ENCODE measurements at regions not wholly inside any gene's neighbourhood (a gene's known extent, or its start where the extent isn't known, plus 50 kb on each side); places are given as distances from the start of the nearest gene placed in this dataset.

DNA sequence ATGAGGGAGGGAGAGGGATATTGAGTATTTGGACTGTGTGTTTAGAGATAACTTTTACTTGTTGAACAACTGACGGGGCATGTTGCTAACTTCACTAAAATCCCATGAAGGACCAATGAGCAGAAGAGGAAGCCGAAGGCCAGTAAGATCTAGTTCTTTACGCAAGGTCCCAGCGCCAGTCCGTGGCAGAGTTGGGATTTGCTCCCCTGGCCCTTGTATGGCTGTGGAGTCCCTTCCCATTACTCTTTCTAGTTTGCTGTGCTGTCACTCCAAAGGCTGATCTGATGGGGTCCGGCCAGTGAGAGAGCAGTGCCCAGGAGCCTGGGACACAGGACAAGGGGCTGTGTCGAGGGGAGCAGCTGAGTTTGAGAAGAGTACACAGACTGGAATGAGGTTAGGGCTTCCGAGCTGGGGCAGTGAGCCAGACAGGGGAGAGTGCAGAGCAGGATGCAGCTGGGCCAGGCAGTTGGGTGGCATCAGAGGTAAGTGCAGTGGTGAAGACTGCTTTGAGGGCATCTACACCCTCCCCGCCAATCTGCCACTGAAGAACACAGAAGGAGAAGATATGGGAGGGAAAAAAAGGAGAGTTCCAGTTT is 692.9 kb upstream of the HS6ST1 start:
- TF ChIP-seq, protein P1, sequence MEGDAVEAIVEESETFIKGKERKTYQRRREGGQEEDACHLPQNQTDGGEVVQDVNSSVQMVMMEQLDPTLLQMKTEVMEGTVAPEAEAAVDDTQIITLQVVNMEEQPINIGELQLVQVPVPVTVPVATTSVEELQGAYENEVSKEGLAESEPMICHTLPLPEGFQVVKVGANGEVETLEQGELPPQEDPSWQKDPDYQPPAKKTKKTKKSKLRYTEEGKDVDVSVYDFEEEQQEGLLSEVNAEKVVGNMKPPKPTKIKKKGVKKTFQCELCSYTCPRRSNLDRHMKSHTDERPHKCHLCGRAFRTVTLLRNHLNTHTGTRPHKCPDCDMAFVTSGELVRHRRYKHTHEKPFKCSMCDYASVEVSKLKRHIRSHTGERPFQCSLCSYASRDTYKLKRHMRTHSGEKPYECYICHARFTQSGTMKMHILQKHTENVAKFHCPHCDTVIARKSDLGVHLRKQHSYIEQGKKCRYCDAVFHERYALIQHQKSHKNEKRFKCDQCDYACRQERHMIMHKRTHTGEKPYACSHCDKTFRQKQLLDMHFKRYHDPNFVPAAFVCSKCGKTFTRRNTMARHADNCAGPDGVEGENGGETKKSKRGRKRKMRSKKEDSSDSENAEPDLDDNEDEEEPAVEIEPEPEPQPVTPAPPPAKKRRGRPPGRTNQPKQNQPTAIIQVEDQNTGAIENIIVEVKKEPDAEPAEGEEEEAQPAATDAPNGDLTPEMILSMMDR (conservative IDR thresholded peaks at IDR 0.05), result no peak
- no peak for TF ChIP-seq EZH2 (IDR thresholded peaks at IDR 0.05; ENCODE audit: low read depth)
